ENCODE measurements at regions not wholly inside any gene's neighbourhood (a gene's known extent, or its start where the extent isn't known, plus 50 kb on each side); places are given as distances from the start of the nearest gene placed in this dataset.

- ATAC-seq = no peak
- TF ChIP-seq PATZ1 (CRISPR knock-in tag; IDR thresholded peaks at IDR 0.05; ENCODE audit: borderline replicate concordance) = no peak
- TF ChIP-seq CREB5 (CRISPR knock-in tag; IDR thresholded peaks at IDR 0.05; ENCODE audit: low read depth) = no peak
- no peak for TF ChIP-seq RARB (CRISPR knock-in tag; IDR thresholded peaks at IDR 0.05)
- TF ChIP-seq OSR1 (CRISPR knock-in tag; IDR thresholded peaks at IDR 0.05) = no peak
- TF ChIP-seq ESRRG (CRISPR knock-in tag; IDR thresholded peaks at IDR 0.05) = no peak
- TF ChIP-seq TSHZ2 (CRISPR knock-in tag; IDR thresholded peaks at IDR 0.05) = no peak
- no peak for TF ChIP-seq POU6F1 (CRISPR knock-in tag; IDR thresholded peaks at IDR 0.05; ENCODE audit: borderline replicate concordance, low read depth)
- TF ChIP-seq PPARA (CRISPR knock-in tag; IDR thresholded peaks at IDR 0.05; ENCODE audit: borderline replicate concordance) = no peak
- no peak for TF ChIP-seq ZFP30 (CRISPR knock-in tag; IDR thresholded peaks at IDR 0.05)
- no peak for TF ChIP-seq TCF4 (CRISPR knock-in tag; IDR thresholded peaks at IDR 0.05; ENCODE audit: borderline replicate concordance)
- TF ChIP-seq TOX (CRISPR knock-in tag; IDR thresholded peaks at IDR 0.05; ENCODE audit: borderline replicate concordance) = no peak
- no peak for TF ChIP-seq ZNF70 (CRISPR knock-in tag; IDR thresholded peaks at IDR 0.05)
Observed at GRCh38 chr2:48085888-48086287, 179.6 kb upstream of the FBXO11 start.

- TF ChIP-seq RARB (CRISPR knock-in tag; IDR thresholded peaks at IDR 0.05) = no peak
- TF ChIP-seq ZNF565 (CRISPR knock-in tag; conservative IDR thresholded peaks at IDR 0.05; ENCODE audit: low read depth) = no peak
- TF ChIP-seq ZFP3 (CRISPR knock-in tag; IDR thresholded peaks at IDR 0.05) = no peak
- no peak for TF ChIP-seq GLIS3 (CRISPR knock-in tag; IDR thresholded peaks at IDR 0.05)
- no peak for TF ChIP-seq PPARA (CRISPR knock-in tag; IDR thresholded peaks at IDR 0.05; ENCODE audit: borderline replicate concordance)
- no peak for TF ChIP-seq ZC3H10 (CRISPR knock-in tag; IDR thresholded peaks at IDR 0.05)
- TF ChIP-seq ZNF8 (CRISPR knock-in tag; IDR thresholded peaks at IDR 0.05) = no peak
- no peak for TF ChIP-seq CREB5 (CRISPR knock-in tag; IDR thresholded peaks at IDR 0.05; ENCODE audit: low read depth)
- TF ChIP-seq ESRRG (CRISPR knock-in tag; IDR thresholded peaks at IDR 0.05) = no peak
- TF ChIP-seq ZNF70 (CRISPR knock-in tag; IDR thresholded peaks at IDR 0.05) = no peak
- no peak for TF ChIP-seq SNAI2 (CRISPR knock-in tag; IDR thresholded peaks at IDR 0.05)
- no peak for ATAC-seq
Observed at GRCh38 chr2:48088994-48089393, 182.7 kb upstream of the FBXO11 start.

- TF ChIP-seq ZFP3 (CRISPR knock-in tag; IDR thresholded peaks at IDR 0.05) (no peak), OSR1 (CRISPR knock-in tag; IDR thresholded peaks at IDR 0.05) (no peak)
- ATAC-seq = peak; percentile 19; the same call in 1 of the 3 replicates
Observed at GRCh38 chr2:48089644-48090043, 183.3 kb upstream of the FBXO11 start.
